ENCODE measurements at regions not wholly inside any gene's neighbourhood (a gene's known extent, or its start where the extent isn't known, plus 50 kb on each side); places are given as distances from the start of the nearest gene placed in this dataset.
A peak's percentile ranks its signal among the peaks of the same experiment; 100 is the strongest.

DNA sequence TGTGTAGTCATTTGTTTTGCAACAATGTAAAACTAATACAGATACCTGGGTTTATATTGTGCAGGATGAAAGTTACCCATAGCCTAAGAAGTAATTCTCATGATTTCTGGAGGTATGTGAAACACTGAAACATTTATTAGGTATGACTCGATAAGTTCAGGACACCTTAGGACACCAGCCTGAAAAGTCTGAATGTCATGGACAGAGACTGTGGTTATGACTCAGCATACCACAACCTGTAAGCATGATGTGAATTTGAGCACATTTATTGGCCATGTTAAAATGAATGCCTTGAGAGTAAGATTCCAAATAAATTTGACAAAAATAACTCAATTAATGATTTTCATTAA is 1471.7 kb upstream of the B3GALT2 start (continued):
- TF ChIP-seq, protein P1, sequence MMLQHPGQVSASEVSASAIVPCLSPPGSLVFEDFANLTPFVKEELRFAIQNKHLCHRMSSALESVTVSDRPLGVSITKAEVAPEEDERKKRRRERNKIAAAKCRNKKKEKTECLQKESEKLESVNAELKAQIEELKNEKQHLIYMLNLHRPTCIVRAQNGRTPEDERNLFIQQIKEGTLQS (IDR thresholded peaks at IDR 0.05): peak; percentile 82
- TF ChIP-seq, protein P1 (CRISPR knock-in tag; conservative IDR thresholded peaks at IDR 0.05): no peak
- peak; percentile 75 for TF ChIP-seq NFE2L1 (tag; IDR thresholded peaks at IDR 0.05; ENCODE audit: borderline replicate concordance, low read depth)
- TF ChIP-seq NFE2 (IDR thresholded peaks at IDR 0.05; ENCODE audit: low read depth): peak; percentile 98
- TF ChIP-seq TBP (optimal IDR thresholded peaks at IDR 0.05; ENCODE audit: low read depth, low read length): peak; percentile 27
- no peak for TF ChIP-seq CEBPG (CRISPR knock-in tag; IDR thresholded peaks at IDR 0.05)
- TF ChIP-seq CEBPG (tag; conservative IDR thresholded peaks at IDR 0.05 in 1 of 2, IDR thresholded peaks at IDR 0.05 in 1 of 2): peak in 1 of 2 experiments; percentile 6; a peak in 1 of 4 replicates
- peak; percentile 83; the same call in 1 of the 2 replicates for TF ChIP-seq DPF2 (IDR thresholded peaks at IDR 0.05)
- peak; percentile 93 for TF ChIP-seq BACH1 (tag; IDR thresholded peaks at IDR 0.05)
- TF ChIP-seq CREM (IDR thresholded peaks at IDR 0.05; ENCODE audit: low read depth): 0 out of 2 replicates have a peak, but pooled peaks have one; percentile 24
- TF ChIP-seq ATF2 (CRISPR knock-in tag; IDR thresholded peaks at IDR 0.05): no peak
- TF ChIP-seq MAFG (tag; conservative IDR thresholded peaks at IDR 0.05): peak; percentile 94
- TF ChIP-seq PYGO2 (tag; IDR thresholded peaks at IDR 0.05): no peak
- TF ChIP-seq TAF9B (IDR thresholded peaks at IDR 0.05; ENCODE audit: partially characterized antibody): peak; percentile 10
- TF ChIP-seq POLR2B (IDR thresholded peaks at IDR 0.05; ENCODE audit: low read depth, partially characterized antibody): peak; percentile 14
- no peak for TF ChIP-seq MTA2 (IDR thresholded peaks at IDR 0.05; ENCODE audit: low read depth)
- 0 out of 2 replicates have a peak, but pooled peaks have one; percentile 49 for TF ChIP-seq CREB3 (tag; conservative IDR thresholded peaks at IDR 0.05; ENCODE audit: low read depth)
- TF ChIP-seq MYC (IDR thresholded peaks at IDR 0.05; ENCODE audit: low read depth, low read length): peak; percentile 50; the same call in 1 of the 2 replicates
- TF ChIP-seq MYC (CRISPR knock-in tag; IDR thresholded peaks at IDR 0.05; ENCODE audit: borderline replicate concordance, low read depth): no peak
- no peak for TF ChIP-seq HOMEZ (CRISPR knock-in tag; IDR thresholded peaks at IDR 0.05)
- peak; percentile 89 for TF ChIP-seq JUND (IDR thresholded peaks at IDR 0.05; ENCODE audit: borderline replicate concordance, low read depth, low read length)
- peak; percentile 91; the same call in 2 of the 3 replicates for TF ChIP-seq JUND (tag; IDR thresholded peaks at IDR 0.05; ENCODE audit: borderline replicate concordance, low read depth, low read length)
- TF ChIP-seq SMARCA5 (IDR thresholded peaks at IDR 0.05): no peak
- TF ChIP-seq FOSL1 (tag; conservative IDR thresholded peaks at IDR 0.05): peak; percentile 87
- peak in 1 of 2 experiments; percentile 52; a peak in 1 of 4 replicates for TF ChIP-seq FOXK2 (conservative IDR thresholded peaks at IDR 0.05 in 1 of 2, IDR thresholded peaks at IDR 0.05 in 1 of 2; ENCODE audit: low read depth in 2 of 2)
- peak; percentile 44; the same call in 1 of the 2 replicates for TF ChIP-seq ZEB2 (IDR thresholded peaks at IDR 0.05)
- 0 out of 2 replicates have a peak, but pooled peaks have one; percentile 0 for TF ChIP-seq EP400 (IDR thresholded peaks at IDR 0.05)

Measured in K562 (cell line).